ENCODE measurements at regions not wholly inside any gene's neighbourhood (a gene's known extent, or its start where the extent isn't known, plus 50 kb on each side); places are given as distances from the start of the nearest gene placed in this dataset.

DNA sequence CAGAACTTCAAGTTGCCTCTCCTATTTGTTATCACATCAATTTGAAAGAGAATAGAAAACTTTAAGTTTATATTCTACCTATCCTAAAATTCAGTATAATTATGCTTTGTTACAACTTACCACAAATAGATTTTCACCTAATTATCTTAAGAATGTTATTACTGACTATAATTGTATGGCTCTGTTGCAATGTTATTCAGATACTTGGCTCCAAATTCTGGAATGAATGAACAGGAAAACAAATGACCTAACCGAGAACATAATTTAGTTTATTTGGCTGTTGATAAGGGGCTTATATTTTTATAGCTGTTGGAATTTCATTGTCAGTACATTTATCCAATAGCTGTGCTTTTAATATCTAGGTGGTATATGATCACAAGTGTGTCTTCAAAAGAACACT, 173.2 kb upstream of the GULP1 start:
- DNase-seq (ENCODE audit: low read depth in 4 of 4, low spot score in 3 of 4) = no peak

DNA sequence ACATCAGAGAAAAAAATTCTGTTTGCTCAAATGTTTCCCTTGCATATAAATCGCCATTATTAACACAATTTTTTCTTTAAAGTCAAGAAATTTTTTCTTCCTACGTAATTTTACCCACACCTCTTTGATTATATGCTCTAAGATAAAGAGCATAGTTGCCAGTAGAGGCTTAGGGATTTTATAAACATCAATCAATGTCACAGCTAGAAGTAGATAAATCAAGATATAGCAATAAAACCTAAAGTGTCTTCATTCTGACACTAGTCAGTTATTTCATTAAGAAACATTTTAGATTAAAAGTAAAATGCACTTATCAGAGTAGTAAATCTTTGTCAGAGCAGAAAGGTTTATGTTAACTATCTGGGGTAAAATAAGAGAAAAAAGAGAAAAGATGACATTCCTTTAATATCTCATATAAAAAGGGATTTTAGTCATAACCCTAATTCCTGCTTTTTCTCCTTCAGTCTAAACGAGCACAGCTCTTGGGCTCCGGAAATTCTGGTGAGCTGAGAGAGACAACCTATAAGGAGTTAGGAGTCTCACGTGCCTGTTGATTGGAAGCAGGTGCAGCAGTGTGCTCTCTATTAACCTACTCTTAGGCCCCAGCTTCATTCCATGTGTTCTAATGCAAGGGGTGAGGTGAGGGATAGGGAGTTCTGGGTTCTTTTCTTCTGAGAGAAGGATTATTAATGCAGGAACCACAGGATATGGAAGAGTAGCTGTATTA, 172.4 kb upstream of the GULP1 start:
- DNase-seq (ENCODE audit: low read depth in 4 of 4, low spot score in 3 of 4) = no peak

DNA sequence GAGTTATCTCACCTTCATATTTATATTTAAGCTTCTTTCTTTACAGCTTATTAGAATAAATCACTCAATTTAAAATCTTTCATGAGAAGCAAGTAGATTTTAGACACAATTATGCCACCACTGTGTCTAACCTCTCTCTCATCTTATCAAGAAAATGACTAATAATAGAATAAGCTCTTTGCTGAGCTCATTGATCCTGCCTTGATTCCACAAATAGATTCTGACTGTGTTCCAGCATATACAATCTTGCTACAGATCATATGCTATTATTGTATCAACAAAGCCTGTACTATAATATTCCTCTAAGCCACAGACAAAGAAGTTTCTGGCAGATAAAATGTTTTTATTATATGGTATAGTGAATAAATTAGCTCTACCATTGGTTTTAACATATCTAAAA, 168.7 kb upstream of the GULP1 start:
- no peak for DNase-seq (ENCODE audit: low read depth in 4 of 4, low spot score in 3 of 4)

DNA sequence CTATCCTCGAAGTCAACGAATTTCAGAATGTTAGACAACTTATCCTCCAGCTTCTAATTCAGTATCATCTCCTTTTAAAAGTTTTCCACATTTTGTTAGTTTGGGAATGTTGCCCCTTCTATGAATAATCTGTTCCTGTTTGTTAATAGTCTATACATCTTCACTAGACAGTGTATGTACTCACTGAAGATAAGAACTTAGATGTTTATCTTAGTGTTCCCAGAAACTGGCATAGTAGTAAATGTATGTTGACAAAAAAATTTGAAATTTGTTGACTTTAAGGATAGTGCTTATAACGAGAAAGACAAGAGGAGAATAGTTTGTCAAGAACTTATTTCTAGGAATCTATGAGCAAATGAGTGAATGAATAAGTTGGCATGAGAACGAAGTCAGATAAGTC, 162.0 kb upstream of the GULP1 start:
- DNase-seq (ENCODE audit: low read depth in 4 of 4, low spot score in 3 of 4) = no peak

DNA sequence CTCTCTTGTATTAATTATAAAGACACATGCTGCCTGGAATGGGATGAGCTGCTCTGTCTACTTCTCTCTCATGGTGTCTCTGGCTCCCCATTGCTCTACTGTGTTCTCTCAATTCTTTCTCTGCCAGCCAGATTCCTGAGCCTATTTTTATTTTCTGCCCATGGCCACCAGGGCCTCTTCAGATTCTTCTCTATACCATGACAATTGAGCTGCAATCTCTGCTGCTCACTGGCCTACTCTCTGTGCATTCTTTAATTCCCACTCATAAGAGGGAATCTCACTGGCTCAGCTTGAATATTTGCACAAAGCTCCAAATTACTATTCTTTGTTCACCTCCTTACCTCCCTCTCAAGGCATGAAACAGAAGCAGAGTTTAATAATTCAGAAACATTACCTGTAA, 161.4 kb upstream of the GULP1 start:
- DNase-seq (ENCODE audit: low read depth in 4 of 4, low spot score in 3 of 4) = no peak

DNA sequence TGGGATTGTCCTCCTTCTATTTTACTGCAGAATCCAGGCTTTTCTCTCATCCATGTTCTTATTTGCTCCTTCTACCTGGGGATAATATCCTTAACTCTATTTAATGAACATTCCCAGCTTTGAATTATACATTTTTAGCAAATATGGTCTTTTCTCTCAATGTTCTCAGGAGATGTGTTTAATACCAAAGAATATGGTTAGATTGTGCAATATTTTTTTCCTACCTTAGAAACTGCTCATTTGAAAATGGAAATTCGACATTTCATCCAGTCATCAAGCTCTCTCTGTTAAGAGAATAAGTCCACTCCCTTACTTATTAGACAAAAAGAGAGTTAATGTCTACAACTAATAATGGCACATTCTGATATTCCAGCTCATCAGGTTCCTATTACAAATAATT, 160.4 kb upstream of the GULP1 start:
- DNase-seq (ENCODE audit: low read depth in 4 of 4, low spot score in 3 of 4) = no peak

DNA sequence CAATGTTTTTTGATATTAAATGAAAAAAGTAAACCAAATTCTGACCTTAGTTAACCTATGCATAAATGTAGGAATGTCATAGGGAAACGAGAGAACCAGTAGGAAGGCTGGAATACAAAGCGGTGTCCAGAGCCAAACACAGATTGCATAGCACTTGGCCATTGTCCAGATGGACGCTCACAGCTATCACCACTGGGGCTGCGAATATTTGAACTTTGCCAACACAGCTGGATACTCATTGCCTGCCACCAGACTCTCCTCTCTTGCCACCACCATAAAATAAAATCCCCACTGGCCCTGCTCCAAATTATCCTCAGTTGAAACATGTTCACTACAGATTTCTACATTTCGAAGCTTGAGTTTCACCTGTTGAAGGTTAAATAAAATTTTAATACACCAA, 159.3 kb upstream of the GULP1 start:
- DNase-seq (ENCODE audit: low read depth in 4 of 4, low spot score in 3 of 4) = no peak

DNA sequence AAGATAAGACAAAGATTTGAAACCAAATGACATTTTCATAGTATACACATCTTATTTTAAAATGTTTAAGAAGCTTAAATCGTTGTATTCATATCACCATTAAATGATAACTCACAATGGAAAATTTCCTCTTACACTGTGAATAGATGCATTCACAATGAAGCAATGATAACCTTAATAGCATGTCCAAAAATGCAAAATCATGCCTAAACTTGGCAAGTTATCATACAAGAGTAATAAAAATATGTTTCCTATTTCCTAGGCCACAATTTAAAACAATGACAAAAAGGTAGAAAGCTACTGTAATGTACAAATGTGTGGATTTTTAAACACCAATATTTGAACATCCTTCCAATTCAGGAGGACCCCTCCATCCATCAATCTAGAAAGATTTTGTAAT, 157.4 kb upstream of the GULP1 start:
- DNase-seq (ENCODE audit: low read depth in 4 of 4, low spot score in 3 of 4) = no peak

DNA sequence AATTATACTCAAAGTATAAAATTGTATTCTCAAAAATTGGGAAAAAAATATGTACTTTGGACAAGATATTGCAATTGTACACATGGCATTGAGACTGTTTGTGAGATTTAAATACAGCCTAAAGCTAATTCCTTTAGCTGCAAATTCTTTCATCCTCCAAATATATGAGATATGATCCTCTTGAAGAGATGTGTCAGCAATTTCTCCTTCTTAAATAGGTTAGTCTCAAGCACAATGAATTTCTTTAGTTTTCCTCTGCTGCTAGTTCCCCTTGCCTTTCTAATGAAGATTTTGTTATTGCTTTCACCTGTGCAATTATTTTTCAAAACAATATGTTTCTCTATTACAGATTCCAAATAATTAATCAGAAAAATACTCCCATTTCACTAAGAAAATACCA, 153.4 kb upstream of the GULP1 start:
- no peak for DNase-seq (ENCODE audit: low read depth in 4 of 4, low spot score in 3 of 4)

DNA sequence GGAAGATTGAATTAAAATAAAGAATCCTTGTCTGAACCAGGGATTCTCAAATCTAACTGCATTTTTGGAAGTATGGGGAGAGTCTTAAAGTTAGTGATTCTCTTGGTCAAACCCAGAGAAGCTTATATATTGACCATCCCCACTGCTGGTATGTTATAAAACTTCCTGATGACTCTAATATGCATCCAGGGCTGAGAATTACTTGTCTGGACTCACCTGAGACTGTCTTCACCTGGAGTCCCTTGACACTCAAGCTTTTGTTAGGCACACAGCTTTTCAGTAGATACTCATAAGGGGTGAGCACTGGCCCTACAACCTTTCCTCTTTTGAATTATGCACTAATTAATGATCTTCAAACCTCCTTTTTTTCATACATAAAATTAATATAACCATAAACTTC, 149.6 kb upstream of the GULP1 start:
- DNase-seq (ENCODE audit: low read depth in 4 of 4, low spot score in 3 of 4) = no peak

DNA sequence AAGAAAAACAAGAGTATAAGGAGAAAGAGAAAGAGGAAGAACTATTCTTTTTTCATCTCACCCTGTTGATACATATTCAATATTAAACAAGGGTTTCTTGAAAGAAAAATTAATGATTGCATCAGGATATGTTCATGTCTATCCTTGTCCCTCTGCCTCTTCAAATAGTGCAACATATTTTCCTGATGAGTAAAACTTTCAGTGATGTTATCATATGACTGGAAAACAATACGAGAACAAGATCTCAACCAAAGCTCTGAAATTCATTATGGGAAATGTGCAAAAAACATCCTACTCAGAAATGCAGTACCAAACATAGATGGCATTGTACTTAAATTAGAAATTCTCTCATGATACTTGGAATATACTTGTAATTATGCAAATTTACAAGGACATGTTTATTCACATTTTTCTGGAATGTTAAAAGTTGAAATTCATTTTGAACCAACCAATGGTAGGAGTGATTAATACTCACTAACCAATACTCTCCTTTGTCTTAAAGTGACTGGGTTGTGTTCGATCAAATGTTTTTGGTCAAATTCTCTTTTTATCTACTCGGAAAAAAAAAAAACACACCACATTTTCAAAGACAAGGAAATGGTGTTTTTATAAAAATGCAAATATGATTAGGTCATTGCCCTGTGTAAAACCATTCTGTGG, 148.9 kb upstream of the GULP1 start:
- no peak for DNase-seq (ENCODE audit: low read depth in 4 of 4, low spot score in 3 of 4)

DNA sequence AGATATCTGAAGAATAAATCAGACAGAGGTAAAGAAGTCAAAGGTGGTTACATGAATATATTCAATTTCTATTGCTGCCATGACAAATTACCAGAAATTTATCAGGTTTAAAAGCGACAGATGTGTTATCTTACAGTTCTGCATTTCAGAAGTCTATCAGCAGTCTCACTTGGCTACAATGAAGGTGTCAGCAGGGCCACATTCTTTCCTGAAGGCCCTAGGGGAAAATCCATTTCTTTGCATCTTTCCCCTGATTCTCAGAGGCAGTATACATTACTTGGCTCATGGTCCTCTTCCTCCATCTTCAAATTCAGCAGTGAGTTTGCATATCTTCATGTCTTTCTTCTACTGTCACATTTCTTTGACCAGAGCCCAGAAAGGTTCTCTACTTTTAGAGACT, 145.8 kb upstream of the GULP1 start:
- no peak for DNase-seq (ENCODE audit: low read depth in 4 of 4, low spot score in 3 of 4)

DNA sequence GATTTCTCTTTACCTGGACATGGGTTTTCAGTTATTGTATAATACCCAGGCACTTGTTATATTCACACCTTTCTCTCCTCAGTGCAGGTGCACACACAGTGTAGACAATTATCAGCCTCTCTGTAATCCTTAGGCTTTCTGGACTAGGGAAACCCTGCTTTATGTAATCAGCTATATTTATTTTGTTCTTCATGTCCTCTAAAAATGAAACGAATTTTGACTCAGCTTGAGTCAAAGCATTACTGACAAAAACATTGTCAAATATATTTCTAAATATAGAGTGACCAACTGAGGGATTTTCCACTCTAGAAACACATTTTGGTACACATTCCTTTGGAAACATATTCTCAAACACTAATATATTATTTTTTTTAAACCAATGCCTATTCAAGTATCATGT, 144.8 kb upstream of the GULP1 start:
- DNase-seq (ENCODE audit: low read depth in 4 of 4, low spot score in 3 of 4) = no peak

DNA sequence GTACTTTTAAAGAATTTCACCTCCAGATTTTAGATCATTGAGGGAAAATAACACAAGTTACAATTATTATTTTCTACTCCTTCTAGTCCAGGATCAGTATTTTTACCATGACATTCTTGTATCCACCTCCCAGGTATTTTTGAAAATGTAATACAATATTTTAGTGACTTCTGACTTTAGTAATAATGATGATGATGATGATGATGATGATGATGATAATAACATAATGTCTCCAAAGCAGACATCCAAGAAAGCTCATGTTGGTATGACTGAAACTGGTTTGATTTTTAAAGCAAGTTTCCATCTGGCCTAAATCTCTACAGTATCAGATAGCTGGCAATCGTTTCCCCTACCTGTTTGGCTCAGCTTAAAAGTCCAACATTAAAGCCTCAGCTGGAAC, 140.0 kb upstream of the GULP1 start:
- no peak for DNase-seq (ENCODE audit: low read depth in 4 of 4, low spot score in 3 of 4)

DNA sequence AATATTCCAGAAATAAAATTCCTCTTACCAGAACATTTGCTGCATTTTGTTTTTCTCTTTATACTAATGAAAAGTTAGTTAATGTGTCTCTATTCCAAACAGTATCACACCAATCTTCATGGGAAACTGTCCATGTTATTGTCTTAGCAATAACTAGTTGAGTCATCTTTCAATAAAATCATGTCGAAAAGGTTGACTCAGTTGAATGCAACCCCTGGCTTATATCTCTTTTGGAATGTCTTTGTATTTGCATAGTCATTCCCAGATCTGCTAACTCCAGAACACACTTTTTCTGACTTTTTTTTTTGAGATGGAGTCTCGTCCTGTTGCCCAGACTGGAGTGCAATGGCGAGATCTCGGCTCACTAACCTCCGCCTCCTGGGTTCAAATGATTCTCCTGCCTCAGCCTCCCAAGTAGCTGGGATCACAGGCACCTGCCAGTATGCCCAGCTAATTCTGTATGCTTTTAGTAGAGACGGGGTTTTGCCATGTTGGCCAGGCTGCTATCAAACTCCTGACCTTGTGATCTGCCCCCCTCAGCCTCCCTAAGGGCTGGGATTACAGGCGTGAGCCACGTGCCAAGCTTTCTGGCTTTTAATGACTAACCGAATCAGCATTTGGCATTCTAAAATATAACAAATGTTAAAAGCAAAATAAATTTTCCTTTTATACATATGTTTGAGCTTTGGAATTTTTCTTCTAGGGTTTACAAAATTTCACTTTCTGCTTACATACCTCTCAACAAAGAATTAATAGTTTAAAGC, 133.2 kb upstream of the GULP1 start:
- DNase-seq (ENCODE audit: low read depth in 4 of 4, low spot score in 3 of 4) = no peak

DNA sequence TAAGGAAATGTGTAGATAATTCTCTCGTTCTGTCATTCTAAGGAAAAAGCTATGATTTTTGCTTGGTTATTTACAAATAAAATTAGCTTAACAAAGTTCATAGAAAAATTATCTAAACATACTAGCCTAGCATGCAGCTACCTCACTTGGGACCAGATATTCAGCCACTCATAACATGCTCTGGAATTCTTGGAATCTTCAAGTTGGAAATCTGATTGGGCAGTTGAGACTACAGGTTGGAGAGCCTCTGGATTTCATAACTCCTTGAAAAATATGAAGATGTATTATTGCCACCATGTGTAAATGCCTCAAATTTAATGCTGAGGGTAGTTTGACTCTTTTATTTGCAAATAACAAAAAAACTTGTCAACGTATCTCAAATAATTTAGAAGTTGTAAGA, 132.2 kb upstream of the GULP1 start:
- DNase-seq (ENCODE audit: low read depth in 4 of 4, low spot score in 3 of 4) = no peak

DNA sequence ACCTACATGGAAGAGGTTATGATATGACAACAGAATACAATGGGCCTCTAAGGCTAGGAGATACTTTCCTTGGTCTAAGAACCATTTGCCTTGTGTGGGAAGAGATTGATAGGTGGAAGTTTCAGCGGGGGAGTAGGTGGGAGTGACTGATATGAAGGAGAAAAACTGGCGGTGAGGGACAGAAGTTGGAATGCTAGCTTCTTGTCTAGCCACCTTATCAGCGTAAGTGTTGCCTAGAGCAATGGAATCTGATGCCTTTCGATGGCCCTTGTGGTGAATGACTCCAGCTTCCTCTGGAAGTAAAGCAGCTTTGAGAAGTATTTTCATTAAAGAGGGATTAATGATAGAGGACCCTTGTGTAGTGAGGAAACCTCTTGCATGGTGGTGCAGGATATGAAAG, 121.3 kb upstream of the GULP1 start:
- no peak for DNase-seq (ENCODE audit: low read depth in 4 of 4, low spot score in 3 of 4)

DNA sequence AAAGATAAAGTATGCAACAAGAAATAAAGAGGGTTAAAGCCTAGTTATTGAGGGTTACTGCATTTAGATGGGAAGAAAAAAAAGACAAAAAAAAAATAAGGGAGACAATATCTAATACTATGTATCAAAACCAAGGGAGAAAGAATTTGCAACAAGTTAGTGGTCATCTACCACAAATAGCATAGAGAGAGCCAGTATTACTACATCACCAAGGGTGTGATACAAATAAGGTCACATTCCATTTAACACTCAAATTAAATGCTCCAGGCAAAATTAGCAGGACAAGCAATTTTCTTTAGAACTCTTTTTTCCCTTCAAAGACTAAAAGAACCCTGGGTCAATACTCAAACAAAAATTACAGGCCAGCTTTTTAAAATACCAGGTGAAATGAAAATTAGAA, 115.1 kb upstream of the GULP1 start:
- DNase-seq (ENCODE audit: low read depth in 4 of 4, low spot score in 3 of 4) = no peak

DNA sequence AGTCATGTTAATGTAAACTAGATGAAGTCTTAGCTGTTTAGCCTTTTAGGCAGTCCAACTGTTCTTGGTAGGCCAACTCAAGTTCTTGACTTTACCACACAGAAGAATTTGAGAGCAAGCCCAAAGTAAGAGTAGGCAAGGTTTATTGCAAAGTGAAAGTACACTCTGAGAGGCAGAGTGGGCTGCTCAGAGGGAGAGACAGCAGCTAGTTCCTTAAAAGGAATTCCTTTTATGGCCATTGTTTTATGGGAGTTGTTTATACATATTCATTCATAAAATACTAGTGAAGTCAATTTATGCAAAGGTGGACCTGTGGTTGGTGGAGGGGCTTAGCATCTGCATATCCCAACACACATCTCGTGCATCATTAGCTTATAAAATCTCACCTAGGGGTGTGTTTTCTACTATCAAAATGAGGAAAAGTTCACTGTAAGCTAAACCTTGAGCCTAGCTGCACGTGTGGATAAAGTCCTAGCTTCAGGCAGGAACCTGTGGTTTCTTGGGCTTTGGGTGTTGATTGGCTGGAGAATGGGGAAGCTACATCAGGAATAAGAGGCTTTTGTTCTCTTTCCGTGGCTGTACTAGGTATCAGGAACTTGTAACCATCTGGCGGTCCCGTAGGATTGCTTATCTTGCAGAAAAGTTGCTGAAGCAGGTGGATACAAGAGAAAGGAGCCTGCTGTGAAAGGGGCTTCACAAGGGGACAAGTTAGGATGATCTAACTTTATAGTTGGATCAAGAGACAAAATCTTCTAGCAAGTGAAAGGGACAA, 110.4 kb upstream of the GULP1 start:
- DNase-seq (ENCODE audit: low read depth in 4 of 4, low spot score in 3 of 4) = no peak

DNA sequence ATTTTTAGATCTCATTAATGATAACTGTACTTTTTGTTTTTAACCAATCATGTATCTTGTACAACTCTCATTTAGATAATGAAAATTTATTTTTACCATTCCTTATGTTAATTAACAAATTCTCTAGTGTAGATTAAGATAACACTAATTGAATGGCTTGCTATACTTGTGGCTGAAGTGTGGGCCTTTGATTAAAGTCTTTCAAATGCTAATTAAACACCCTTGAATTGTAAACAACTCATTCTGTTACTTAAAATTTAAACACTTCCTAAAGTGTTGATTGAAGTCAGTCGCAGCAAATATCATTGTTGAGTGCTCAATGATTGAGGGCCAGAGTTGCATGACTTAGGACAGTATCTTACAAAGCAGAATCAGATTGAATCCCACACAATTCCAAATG, 109.8 kb upstream of the GULP1 start:
- no peak for DNase-seq (ENCODE audit: low read depth in 4 of 4, low spot score in 3 of 4)

DNA sequence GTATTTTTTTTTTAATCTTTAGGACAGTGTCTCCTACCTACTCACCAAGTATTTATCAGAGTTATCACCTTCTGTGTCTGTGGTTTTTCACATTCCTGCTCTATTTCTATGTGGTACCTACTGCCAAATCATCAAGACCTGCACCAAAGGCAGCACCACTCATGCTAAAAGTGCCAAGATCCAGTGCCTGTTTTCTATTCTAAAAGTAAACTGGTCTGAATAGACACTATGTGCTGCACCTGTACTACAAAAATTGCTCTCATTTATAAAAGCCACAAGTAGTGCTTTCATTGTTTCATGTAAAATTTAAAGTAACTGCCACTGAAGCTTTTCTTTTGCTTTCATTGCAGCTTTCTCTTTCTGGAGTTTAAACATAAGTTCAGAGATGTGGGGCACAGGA, 103.9 kb upstream of the GULP1 start:
- DNase-seq (ENCODE audit: low read depth in 4 of 4, low spot score in 3 of 4) = no peak

Data from left renal pelvis (tissue), 4 donors.